A549 (cell line): ENCODE measurements at regions not wholly inside any gene's neighbourhood (a gene's known extent, or its start where the extent isn't known, plus 50 kb on each side); places are given as distances from the start of the nearest gene placed in this dataset.

Source experiments
- CBX2 ChIP-seq: fragments of 200-600 bp; sonication (generic); IDR thresholded peaks from 2 replicates; pipeline ENCODE4 v1.6.1; 2016; ENCODE audit warnings: low read depth, mild to moderate bottlenecking, borderline replicate concordance
- CEBPB ChIP-seq, 2 experiments: fragments of >200 bp in 1 of 2; sonication (Bioruptor Twin) in 1 of 2; formaldehyde crosslinking in 1 of 2; IDR thresholded peaks; 2 replicates each; pipeline ENCODE4 v1.6.1; 2012 to 2016
- CTCF ChIP-seq: fragments of >200 bp; sonication (Bioruptor Twin); formaldehyde crosslinking; IDR thresholded peaks from 3 replicates; pipeline ENCODE4 v1.5.1; 2016
- HOXB5 ChIP-seq: fragments of 250-450 bp; sonication (Bioruptor Pico); IDR thresholded peaks from 2 replicates; pipeline ENCODE4 v1.5.0; 2020; ENCODE audit warnings: mild to moderate bottlenecking, moderate library complexity
- MAX ChIP-seq: IDR thresholded peaks from 2 replicates; pipeline ENCODE4 v1.6.1; 2012
- MYC ChIP-seq: IDR thresholded peaks from 2 replicates; pipeline ENCODE4 v1.6.1; 2012; ENCODE audit warnings: mild to moderate bottlenecking, inconsistent platforms, low read length, improper control_type of control experiment, borderline replicate concordance
- POLR2AphosphoS2 ChIP-seq: conservative IDR thresholded peaks from 2 replicates; pipeline ENCODE4 v1.6.1; 2012; ENCODE audit warnings: low read length, improper control_type of control experiment, inconsistent platforms
- RCOR1 ChIP-seq: fragments of 150-350 bp; IDR thresholded peaks from 2 replicates; pipeline ENCODE4 v1.6.1; 2014; ENCODE audit warnings: antibody characterized with exemption, low read length, low read depth

GRCh38 chr11:134734894-134735293, 322.9 kb upstream of the B3GAT1 start:
- TF ChIP-seq POLR2AphosphoS2: no peak
- TF ChIP-seq CTCF: no peak
- no peak for TF ChIP-seq HOXB5 (CRISPR knock-in tag)
- TF ChIP-seq MYC: no peak
- TF ChIP-seq CBX2: no peak
- TF ChIP-seq CEBPB (IDR thresholded peaks at IDR 0.05): no peak
- TF ChIP-seq MAX: no peak
- no peak for TF ChIP-seq RCOR1
